GM12873 (cell line): ENCODE measurements at regions not wholly inside any gene's neighbourhood (a gene's known extent, or its start where the extent isn't known, plus 50 kb on each side); places are given as distances from the start of the nearest gene placed in this dataset.

Experiments used
- TF ChIP-seq, protein P1 (sequence below): IDR thresholded peaks from 2 replicates; pipeline ENCODE4 v1.5.1; 2012; ENCODE audit warnings: low read depth, mild to moderate bottlenecking, moderate library complexity, low read length, control low read depth; ENCODE audit not compliant: insufficient read depth; ENCODE audit errors: missing control alignments

DNA sequence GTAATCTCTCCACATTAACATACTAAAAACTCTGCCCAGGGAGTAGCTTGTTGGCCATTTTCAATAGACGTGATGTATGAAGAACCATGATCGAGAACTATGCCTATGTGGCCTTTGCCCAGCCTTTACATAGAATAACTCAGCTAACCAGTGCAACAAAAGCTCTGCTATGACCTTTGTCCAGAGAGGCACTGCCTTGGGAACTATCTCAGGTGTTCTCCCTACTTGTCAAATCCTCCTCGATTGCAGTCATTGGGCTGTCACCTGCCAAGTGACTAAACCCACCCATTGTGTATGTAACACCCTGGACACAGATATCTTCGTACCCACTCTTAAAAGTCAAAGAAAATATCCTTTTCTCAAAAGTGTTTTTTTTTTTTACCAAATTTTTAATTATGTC is 610.3 kb upstream of the GALNTL6 start:
- TF ChIP-seq, protein P1, sequence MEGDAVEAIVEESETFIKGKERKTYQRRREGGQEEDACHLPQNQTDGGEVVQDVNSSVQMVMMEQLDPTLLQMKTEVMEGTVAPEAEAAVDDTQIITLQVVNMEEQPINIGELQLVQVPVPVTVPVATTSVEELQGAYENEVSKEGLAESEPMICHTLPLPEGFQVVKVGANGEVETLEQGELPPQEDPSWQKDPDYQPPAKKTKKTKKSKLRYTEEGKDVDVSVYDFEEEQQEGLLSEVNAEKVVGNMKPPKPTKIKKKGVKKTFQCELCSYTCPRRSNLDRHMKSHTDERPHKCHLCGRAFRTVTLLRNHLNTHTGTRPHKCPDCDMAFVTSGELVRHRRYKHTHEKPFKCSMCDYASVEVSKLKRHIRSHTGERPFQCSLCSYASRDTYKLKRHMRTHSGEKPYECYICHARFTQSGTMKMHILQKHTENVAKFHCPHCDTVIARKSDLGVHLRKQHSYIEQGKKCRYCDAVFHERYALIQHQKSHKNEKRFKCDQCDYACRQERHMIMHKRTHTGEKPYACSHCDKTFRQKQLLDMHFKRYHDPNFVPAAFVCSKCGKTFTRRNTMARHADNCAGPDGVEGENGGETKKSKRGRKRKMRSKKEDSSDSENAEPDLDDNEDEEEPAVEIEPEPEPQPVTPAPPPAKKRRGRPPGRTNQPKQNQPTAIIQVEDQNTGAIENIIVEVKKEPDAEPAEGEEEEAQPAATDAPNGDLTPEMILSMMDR = no peak

DNA sequence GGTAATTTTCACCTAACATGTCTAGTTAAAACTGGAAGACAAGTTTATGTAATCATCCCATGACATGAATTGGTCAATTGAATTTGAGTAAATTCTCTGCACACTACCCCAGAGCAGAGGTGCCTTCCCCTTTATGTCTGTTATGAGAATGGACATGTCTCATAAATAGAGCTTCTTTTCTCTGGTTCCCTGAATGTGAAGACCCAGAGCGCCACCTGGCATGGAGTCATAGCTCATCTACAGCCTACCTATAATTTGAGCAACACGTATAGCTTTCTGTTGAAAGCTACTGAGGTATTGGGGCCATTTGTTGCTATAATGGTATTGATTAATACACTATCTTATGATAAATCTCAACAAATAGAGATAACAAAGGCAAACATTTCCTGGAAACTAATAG is 626.5 kb upstream of the GALNTL6 start:
- TF ChIP-seq, protein P1 = no peak

DNA sequence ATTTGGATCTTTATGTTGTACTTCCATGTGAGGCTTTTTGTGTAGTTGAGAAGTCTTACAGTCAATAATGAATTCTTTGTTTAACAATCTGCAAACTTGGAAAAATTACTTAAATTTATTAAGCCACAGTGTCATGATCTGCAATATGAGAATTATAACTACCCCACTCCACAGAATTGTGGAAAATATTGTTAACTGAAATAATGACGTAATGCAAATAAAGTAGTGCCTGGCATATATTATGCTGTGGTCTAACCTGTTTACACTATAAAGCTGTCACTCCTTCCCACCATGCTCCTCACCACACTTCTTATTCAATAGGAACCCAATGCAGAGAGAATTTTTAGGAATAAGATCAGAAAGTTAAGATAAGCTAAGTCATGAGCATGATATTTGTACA is 632.1 kb upstream of the GALNTL6 start:
- TF ChIP-seq, protein P1 = no peak

DNA sequence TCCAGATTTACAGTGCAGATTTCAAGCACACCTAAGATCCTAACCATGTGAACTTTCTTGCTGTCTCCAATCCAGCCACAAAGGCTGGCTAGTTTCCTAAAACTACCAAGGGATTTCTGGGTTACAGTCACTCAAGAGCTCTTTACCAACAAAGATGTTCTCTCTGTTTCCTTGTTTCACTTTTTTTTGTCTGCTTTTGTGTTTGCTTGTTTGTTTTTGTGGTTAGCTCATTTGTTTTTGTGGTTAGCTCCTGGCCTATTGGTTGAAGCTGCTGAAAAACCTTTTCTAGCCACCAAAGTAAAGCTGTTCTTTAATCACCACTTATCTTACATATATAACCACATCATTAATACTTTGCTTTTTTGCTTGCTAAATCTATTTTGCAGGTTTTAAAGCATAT is 642.5 kb upstream of the GALNTL6 start:
- TF ChIP-seq, protein P1 = no peak

DNA sequence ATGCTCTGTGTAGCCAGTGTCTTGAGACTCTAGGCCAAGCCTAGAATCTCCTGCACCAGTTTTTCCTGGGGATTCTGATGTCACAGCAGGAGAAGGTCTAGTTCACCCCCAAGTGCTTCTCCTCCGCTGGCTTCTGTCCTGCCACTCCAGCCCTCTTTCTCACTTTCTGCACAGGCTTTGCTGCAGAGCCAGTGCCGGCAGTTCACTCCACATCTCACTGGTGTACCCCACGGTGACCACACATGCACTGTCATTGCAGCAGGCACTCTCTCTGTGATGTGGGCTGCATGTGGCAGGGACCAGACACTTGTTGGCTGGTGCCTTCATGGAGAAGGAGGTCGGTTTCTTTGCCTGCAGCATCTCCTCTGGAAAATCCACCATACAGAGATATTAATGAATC is 643.8 kb upstream of the GALNTL6 start:
- TF ChIP-seq, protein P1 = no peak

DNA sequence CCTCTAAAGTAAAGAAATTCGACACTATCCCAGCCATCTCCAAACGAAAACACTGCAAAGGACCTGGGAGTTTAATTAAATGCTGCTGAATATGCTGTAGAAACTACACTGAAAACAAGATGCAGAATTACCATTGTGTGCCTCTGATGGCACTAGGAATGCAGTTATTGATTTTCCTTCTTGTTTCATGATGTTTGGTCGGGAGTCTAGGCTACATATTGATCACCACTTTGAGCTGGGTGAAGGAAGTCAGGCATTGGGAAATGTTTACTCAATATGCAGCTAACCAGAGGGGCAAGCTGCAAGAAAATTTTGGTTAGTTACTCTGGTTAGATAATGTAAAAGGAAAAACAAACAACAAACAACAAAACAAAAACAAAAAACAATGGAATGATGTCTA is 650.7 kb upstream of the GALNTL6 start:
- TF ChIP-seq, protein P1 = no peak

DNA sequence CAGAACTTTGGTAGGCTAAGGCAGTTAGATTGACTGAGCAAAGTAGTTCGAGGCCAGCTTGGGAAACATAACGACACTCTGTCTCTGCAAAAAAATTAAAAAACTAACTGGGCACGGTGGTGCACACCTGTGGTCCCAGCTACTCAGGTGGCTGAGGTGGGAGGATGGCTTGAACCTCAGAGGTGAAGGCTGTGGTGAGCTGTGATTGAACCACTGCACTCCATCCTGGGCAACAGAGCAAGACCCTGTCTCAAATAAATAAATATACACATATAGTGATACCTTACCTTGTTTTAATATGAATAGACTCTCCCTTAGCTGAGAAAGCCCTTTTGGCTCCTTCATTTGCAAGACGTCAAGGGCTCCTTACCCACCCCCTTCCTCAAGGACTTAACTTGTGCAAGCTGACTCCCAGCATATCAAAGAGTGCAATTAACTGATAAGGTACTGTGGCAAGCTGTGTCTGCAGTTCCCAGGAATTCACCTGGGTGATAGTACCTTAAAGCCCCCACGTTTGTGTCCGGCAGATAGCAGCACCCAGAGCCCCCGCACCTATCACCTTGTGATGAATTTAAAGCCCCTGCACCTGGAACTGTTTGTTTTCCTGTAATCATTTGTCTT is 655.6 kb upstream of the GALNTL6 start:
- TF ChIP-seq, protein P1 = no peak
